HL-60 (cell line): ENCODE measurements at regions not wholly inside any gene's neighbourhood (a gene's known extent, or its start where the extent isn't known, plus 50 kb on each side); places are given as distances from the start of the nearest gene placed in this dataset.

Experiments used
- DNase-seq, 2 experiments: peaks; one replicate each; pipeline ENCODE4 v3.0.0-alpha.2; 2010 to 2020; ENCODE audit warnings: low read depth in 1 of 2, low spot score in 1 of 2
- H3K27ac ChIP-seq: fragments of 250-450 bp; sonication (Bioruptor Pico); replicated peaks from 2 replicates; pipeline ENCODE4 v1.5.1; 2020; ENCODE audit warnings: mild to moderate bottlenecking, moderate library complexity
- H3K27me3 ChIP-seq: fragments of 250-450 bp; sonication (Bioruptor Pico); 2 replicates; pipeline ENCODE4 v1.5.1; 2021; ENCODE audit warnings: mild to moderate bottlenecking, moderate library complexity; ENCODE audit not compliant: insufficient read depth, poor library complexity, severe bottlenecking
- H3K4me3 ChIP-seq: replicated peaks from 2 replicates; pipeline ENCODE4 v1.5.1; 2011; ENCODE audit warnings: mild to moderate bottlenecking, control low read depth, low read length; ENCODE audit not compliant: insufficient read depth
- GABPA ChIP-seq: IDR thresholded peaks from 2 replicates; pipeline ENCODE4 v1.6.1; 2012; ENCODE audit warnings: low read depth
- POLR2AphosphoS5 ChIP-seq: IDR thresholded peaks from 2 replicates; pipeline ENCODE4 v1.6.1; 2012; ENCODE audit warnings: low read depth
- SPI1 ChIP-seq: IDR thresholded peaks from 2 replicates; pipeline ENCODE4 v1.6.1; 2012; ENCODE audit warnings: low read depth, mild to moderate bottlenecking, borderline replicate concordance
- TF ChIP-seq, protein P1 (sequence below): IDR thresholded peaks from one replicate; pipeline ENCODE4 v1.5.1; 2011; ENCODE audit warnings: low read length, control low read depth, inconsistent platforms; ENCODE audit not compliant: insufficient read depth
- TF ChIP-seq, protein P2 (sequence below): IDR thresholded peaks from 2 replicates; pipeline ENCODE4 v1.6.1; 2012; ENCODE audit warnings: low read depth; ENCODE audit not compliant: insufficient replicate concordance

DNA sequence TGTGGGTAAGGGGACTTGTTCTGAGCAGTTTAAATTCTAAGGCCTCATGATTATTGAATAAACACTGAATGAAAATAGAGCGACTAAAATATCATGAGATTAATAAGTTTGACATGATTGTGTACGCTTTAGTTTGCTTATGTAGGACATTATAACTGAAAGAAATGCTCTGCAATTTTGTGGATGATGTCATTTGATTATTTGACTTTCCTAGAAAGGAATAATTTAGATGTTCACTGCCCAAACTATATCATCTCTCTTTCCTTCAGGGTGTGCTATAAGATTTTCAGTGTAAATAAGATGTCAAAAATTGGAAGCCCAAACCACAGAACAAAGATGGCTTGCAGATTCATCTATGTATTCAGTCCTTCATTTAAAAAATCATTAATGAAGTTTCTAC is 115.7 kb upstream of the MTAP start:
- H3K4me3 ChIP-seq: no peak overlapping the region
- no peaks in the 10 kb centered on the region for H3K27me3 ChIP-seq
- no peak overlapping the region for H3K27ac ChIP-seq
- TF ChIP-seq, protein P1, sequence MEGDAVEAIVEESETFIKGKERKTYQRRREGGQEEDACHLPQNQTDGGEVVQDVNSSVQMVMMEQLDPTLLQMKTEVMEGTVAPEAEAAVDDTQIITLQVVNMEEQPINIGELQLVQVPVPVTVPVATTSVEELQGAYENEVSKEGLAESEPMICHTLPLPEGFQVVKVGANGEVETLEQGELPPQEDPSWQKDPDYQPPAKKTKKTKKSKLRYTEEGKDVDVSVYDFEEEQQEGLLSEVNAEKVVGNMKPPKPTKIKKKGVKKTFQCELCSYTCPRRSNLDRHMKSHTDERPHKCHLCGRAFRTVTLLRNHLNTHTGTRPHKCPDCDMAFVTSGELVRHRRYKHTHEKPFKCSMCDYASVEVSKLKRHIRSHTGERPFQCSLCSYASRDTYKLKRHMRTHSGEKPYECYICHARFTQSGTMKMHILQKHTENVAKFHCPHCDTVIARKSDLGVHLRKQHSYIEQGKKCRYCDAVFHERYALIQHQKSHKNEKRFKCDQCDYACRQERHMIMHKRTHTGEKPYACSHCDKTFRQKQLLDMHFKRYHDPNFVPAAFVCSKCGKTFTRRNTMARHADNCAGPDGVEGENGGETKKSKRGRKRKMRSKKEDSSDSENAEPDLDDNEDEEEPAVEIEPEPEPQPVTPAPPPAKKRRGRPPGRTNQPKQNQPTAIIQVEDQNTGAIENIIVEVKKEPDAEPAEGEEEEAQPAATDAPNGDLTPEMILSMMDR: no peak
- TF ChIP-seq SPI1: no peak
- DNase-seq: no peak

DNA sequence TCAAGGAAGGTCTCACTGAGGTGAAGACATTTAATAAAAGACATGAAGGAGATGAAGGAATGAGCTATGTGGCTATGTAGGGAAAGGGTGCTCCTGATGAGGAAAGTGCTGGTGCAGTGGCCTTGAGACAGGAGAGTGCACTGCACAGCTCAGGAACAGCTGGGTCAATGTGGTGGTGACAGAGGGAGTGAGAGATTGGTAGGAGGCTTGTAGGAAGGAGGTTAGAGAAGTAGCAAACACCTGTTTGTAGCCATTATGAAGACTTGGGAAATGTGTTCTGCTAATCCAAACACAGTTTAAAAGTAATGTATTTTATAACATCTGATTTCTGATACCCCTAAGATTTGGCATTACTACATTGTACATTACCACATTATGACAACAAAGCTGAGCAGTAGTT is 115.1 kb upstream of the MTAP start:
- DNase-seq: no peak
- H3K27me3 ChIP-seq: no peaks in the 10 kb centered on the region
- no peak overlapping the region for H3K4me3 ChIP-seq
- TF ChIP-seq SPI1: no peak
- TF ChIP-seq, protein P1: no peak
- TF ChIP-seq, protein P2, sequence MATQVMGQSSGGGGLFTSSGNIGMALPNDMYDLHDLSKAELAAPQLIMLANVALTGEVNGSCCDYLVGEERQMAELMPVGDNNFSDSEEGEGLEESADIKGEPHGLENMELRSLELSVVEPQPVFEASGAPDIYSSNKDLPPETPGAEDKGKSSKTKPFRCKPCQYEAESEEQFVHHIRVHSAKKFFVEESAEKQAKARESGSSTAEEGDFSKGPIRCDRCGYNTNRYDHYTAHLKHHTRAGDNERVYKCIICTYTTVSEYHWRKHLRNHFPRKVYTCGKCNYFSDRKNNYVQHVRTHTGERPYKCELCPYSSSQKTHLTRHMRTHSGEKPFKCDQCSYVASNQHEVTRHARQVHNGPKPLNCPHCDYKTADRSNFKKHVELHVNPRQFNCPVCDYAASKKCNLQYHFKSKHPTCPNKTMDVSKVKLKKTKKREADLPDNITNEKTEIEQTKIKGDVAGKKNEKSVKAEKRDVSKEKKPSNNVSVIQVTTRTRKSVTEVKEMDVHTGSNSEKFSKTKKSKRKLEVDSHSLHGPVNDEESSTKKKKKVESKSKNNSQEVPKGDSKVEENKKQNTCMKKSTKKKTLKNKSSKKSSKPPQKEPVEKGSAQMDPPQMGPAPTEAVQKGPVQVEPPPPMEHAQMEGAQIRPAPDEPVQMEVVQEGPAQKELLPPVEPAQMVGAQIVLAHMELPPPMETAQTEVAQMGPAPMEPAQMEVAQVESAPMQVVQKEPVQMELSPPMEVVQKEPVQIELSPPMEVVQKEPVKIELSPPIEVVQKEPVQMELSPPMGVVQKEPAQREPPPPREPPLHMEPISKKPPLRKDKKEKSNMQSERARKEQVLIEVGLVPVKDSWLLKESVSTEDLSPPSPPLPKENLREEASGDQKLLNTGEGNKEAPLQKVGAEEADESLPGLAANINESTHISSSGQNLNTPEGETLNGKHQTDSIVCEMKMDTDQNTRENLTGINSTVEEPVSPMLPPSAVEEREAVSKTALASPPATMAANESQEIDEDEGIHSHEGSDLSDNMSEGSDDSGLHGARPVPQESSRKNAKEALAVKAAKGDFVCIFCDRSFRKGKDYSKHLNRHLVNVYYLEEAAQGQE: no peak
- TF ChIP-seq POLR2AphosphoS5: no peak
- no peak for TF ChIP-seq GABPA
- H3K27ac ChIP-seq: no peak overlapping the region

DNA sequence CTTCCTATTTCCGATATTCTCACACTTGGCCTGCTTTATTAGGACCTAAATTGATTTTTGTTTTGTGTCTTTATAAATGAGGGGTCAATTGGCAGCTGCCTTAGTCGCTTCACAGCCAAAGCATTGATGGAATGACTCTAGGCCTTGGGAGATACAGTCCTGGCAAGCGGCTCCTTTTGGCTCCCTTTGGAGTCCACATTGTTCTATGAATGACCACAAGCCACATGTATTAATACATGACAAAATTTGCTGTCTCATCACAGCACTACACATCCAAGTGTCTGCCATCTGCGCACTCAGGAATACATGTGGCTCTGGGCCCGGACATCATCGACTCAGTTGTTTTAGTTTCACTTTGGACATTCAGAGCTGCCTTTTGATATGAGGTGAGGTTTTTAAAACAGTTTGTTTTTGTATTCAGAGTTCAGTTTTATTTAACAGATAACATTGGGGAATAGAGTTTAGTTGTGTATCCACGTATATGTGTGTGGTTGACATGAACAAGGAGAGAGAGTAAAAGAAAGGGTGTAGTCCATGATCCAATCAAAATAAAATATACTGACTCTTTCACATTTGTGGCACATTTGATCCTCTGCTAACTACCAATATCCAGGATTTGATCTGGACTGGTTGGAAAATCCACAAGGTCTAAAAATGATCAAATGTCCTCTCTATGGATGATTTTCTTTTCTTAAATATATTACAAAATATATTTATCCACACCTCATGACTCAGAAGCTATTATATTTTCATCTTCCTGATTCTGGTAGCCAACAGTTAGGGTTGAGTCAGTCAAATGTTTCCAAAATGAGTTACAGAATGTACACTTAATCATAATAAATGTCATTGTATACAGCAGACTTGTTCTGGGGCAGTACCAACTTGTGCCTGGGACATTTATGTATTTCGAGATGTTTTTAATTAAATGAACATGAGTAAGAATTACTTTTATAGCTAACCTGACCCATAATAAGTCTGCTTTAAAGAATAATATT is 114.0 kb upstream of the MTAP start:
- Histone ChIP-seq H3K27ac (no peak overlapping the region), H3K27me3 (no peaks in the 10 kb centered on the region), H3K4me3 (no peak overlapping the region)
- DNase-seq: no peak
- no peak for TF ChIP-seq GABPA
- TF ChIP-seq, protein P2: no peak
- no peak for TF ChIP-seq SPI1

DNA sequence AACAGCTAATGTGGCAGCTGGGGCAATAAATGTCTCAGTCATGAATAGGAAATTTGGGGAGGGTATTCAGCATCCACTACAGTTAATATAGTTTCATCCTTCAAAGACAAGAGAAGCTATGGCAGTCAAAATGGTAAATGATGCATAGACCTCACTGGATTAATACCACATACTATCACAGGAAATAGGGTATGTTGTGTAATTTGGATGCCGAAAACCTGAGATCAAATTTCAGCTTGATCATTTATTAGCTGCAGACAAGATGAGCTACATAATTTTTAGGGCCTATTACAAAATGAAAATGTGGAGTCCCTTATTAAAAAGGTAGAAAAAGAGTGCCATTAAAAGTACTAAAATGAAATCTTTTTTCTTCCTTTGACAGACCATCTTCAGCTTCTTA is 112.6 kb upstream of the MTAP start:
- no peak overlapping the region for H3K4me3 ChIP-seq
- no peak for TF ChIP-seq SPI1
- TF ChIP-seq POLR2AphosphoS5: no peak
- TF ChIP-seq, protein P2: no peak
- TF ChIP-seq GABPA: no peak
- TF ChIP-seq, protein P1: no peak
- no peak overlapping the region for H3K27ac ChIP-seq
- H3K27me3 ChIP-seq: no peaks in the 10 kb centered on the region
- DNase-seq: no peak
